NOMO-1 (cell line): ENCODE measurements at regions not wholly inside any gene's neighbourhood (a gene's known extent, or its start where the extent isn't known, plus 50 kb on each side); places are given as distances from the start of the nearest gene placed in this dataset.
A peak's percentile ranks its signal among the peaks of the same experiment; 100 is the strongest.

Experiments
- DNase-seq, 2 experiments: peaks; one replicate each; lab custom pipeline; 2025; ENCODE audit not compliant: unreplicated experiment in 2 of 2; lab: John Stamatoyannopoulos, UW

GRCh38 chr3:146861262-146861661 is 256.1 kb upstream of the PLSCR5 start:
- DNase-seq, result no peak

- DNase-seq, result no peak
These were observed 249.4 kb upstream of the PLSCR5 start for GRCh38 chr3:146854523-146854922.

GRCh38 chr3:146851665-146852064 is 246.5 kb upstream of the PLSCR5 start:
- no peak for DNase-seq

DNA sequence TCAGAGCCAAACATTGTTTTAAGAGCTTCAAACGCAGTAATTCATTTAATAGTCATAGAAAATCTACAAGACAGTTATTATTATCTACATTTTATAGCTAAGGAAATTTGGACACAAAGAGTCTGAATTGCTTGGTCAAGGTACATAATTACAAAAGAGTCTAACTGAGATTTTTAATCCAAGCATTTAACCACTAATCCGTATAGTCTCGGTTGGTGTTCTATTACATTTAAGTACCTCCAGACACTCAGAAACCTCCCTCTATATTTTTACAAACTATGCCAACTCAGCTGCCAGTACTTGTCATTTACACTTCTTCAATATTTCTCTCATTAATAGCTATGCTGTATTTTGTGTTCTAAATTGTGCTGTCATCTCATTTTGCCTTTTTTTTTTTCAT is 240.2 kb upstream of the PLSCR5 start:
- no peak for DNase-seq

GRCh38 chr3:146843476-146843875 is 238.3 kb upstream of the PLSCR5 start:
- DNase-seq, result no peak

- peak in 1 of 2 experiments; percentile 4 for DNase-seq
These were observed 234.7 kb upstream of the PLSCR5 start for GRCh38 chr3:146839727-146840375.

- DNase-seq, result no peak
These were observed 233.1 kb upstream of the PLSCR5 start for GRCh38 chr3:146838221-146838620.

- no peak for DNase-seq
These were observed 229.8 kb upstream of the PLSCR5 start for GRCh38 chr3:146834917-146835316.

- no peak for DNase-seq
These were observed 227.8 kb upstream of the PLSCR5 start for GRCh38 chr3:146832857-146833458.

- no peak for DNase-seq
These were observed 226.5 kb upstream of the PLSCR5 start for GRCh38 chr3:146831659-146832058.

GRCh38 chr3:146830231-146830630 is 225.1 kb upstream of the PLSCR5 start:
- no peak for DNase-seq

GRCh38 chr3:146827836-146828235 is 222.7 kb upstream of the PLSCR5 start:
- no peak for DNase-seq

- no peak for DNase-seq
These were observed 218.5 kb upstream of the PLSCR5 start for GRCh38 chr3:146823622-146824021.

DNA sequence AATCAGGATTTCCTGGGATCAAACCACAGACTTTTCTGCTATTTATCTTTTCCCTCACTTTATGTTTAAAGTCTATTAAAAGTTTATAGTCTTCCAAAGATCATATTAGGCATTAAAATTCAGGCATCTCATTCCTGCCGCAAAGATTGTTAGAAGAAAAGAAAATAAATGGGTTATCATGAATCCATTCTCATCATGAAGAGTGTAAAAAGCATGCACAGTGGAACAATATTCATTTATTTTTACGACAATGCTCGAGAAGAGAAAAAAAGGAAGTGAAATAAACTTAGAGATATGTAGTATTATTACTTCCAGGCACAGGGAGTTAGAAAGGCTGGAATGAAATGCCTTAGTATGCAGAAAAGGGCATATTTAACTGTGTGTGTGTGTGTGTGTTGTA is 213.7 kb upstream of the PLSCR5 start:
- DNase-seq, result peak in 1 of 2 experiments; percentile 11

- no peak for DNase-seq
These were observed 213.2 kb upstream of the PLSCR5 start for GRCh38 chr3:146818301-146818700.

GRCh38 chr3:146817704-146818103 is 212.6 kb upstream of the PLSCR5 start:
- DNase-seq, result no peak

DNA sequence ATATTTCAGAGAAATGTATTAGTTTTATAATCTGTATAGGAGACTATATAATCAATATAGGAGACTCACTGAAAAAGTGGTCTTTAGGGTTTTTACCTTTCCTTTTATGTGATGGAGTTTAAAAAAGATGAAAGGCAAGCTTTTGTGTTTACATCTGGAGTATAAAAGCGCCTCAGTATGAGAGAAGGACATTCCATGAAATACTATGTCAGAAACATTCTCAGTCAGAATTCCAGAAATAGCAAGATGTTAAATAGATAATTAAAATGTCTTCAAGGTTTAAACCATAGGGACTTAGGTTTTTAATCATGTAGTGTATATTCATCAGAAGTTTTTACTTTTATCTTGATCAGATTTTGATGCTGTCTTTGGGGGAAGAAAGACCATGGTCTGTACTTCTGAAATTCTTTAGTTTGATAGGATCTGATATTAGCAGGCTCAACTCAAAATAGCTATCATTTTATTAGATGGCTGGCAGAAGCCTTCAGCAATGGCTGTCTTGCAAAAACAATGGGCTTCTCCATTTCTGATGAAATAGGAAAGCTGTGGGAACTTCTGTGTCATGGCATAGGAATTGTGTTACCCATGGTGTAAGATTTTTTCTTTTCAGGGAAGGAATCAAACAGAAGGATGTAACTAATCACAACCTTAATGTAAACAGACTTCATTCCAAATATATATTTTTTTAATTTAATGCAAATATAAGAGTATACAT is 209.6 kb upstream of the PLSCR5 start:
- no peak for DNase-seq

- DNase-seq, result no peak
These were observed 208.3 kb upstream of the PLSCR5 start for GRCh38 chr3:146813496-146813895.

DNA sequence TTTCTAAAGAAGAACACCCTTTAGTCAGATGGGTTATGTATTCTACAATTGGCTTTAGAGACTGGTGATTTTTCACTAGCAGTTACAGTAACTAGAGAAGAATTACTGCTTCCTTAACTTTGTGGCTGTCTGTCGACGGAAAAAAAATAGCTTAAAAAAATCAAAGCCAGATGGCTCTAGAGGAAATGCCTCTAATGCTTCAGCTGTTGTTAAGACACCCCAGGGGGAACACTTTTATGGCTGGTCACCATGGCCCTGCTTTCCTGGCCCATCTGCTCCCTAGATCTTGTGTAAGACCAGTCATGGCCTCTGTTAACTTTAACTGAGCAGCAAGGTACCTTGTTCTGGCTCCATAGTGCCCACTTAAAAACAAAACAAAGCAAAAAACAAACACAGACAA is 198.6 kb upstream of the PLSCR5 start:
- no peak for DNase-seq

- DNase-seq, result no peak
These were observed 196.3 kb upstream of the PLSCR5 start for GRCh38 chr3:146801492-146801891.

GRCh38 chr3:146800484-146800883 is 195.3 kb upstream of the PLSCR5 start:
- no peak for DNase-seq

DNA sequence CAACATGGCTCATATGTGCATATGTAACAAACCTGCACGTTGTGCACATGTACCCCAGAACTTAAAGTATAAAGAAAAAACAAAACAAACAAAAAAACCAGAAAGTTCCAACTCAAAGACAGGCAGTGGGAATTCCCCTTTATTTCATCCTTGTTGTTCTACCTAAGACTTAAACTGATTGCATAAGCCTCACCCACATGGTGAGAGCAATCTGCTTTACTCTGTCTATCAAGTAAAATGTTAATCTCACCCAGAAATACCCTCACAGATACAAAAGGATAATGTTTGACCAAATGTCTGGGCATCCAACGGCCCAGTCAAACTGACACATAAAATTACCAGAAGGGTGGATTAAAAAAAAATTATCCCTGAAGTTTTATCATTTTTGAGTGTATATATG is 190.9 kb upstream of the PLSCR5 start:
- no peak for DNase-seq
